GM19397 (cell line): ENCODE measurements at regions not wholly inside any gene's neighbourhood (a gene's known extent, or its start where the extent isn't known, plus 50 kb on each side); places are given as distances from the start of the nearest gene placed in this dataset.

Experiments
- ATAC-seq: cut with Tn5 transposase; IDR thresholded peaks from one replicate; pipeline ENCODE4 v1.9.1; 2021; ENCODE audit warnings: mild to moderate bottlenecking, moderate library complexity; ENCODE audit not compliant: unreplicated experiment

- ATAC-seq, result no peak
Measured at GRCh38 chr2:15701341-15701907, 109.8 kb downstream of the DDX1 start.

- ATAC-seq, result no peak
Measured at GRCh38 chr2:15701991-15702390, 110.3 kb downstream of the DDX1 start.

GRCh38 chr2:15702452-15702851 lies 110.8 kb downstream of the DDX1 start:
- no peak for ATAC-seq

- no peak for ATAC-seq
Measured at GRCh38 chr2:15703365-15703869, 111.7 kb downstream of the DDX1 start.

GRCh38 chr2:15704086-15704787 lies 112.6 kb downstream of the DDX1 start:
- no peak for ATAC-seq

- ATAC-seq, result no peak
Measured at GRCh38 chr2:15704788-15705115, 113.1 kb downstream of the DDX1 start.

GRCh38 chr2:15705310-15705709 lies 113.6 kb downstream of the DDX1 start:
- no peak for ATAC-seq

GRCh38 chr2:15705839-15706386 lies 114.2 kb downstream of the DDX1 start:
- no peak for ATAC-seq

- no peak for ATAC-seq
Measured at GRCh38 chr2:15706424-15706823, 114.8 kb downstream of the DDX1 start.

GRCh38 chr2:15706986-15707632 lies 115.4 kb downstream of the DDX1 start:
- no peak for ATAC-seq

GRCh38 chr2:15708161-15708560 lies 116.5 kb downstream of the DDX1 start:
- no peak for ATAC-seq

- ATAC-seq, result no peak
Measured at GRCh38 chr2:15708865-15709820, 117.5 kb downstream of the DDX1 start.

- ATAC-seq, result no peak
Measured at GRCh38 chr2:15711126-15711860, 119.6 kb downstream of the DDX1 start.

- ATAC-seq, result no peak
Measured at GRCh38 chr2:15712551-15713342, 121.1 kb downstream of the DDX1 start.

- ATAC-seq, result no peak
Measured at GRCh38 chr2:15713475-15713874, 121.8 kb downstream of the DDX1 start.

- no peak for ATAC-seq
Measured at GRCh38 chr2:15714002-15714401, 122.3 kb downstream of the DDX1 start.

- ATAC-seq, result no peak
Measured at GRCh38 chr2:15714609-15715008, 122.9 kb downstream of the DDX1 start.

GRCh38 chr2:15715596-15715995 lies 123.9 kb downstream of the DDX1 start:
- ATAC-seq, result no peak
